ENCODE measurements at regions not wholly inside any gene's neighbourhood (a gene's known extent, or its start where the extent isn't known, plus 50 kb on each side); places are given as distances from the start of the nearest gene placed in this dataset.

- no peak for TF ChIP-seq CTCF (IDR thresholded peaks at IDR 0.05; ENCODE audit: insufficient read depth, low read length)
- no peak for TF ChIP-seq POLR2AphosphoS5 (IDR thresholded peaks at IDR 0.05; ENCODE audit: low read depth)
These were observed 78.3 kb upstream of the RGMA start for GRCh38 chr15:93167291-93167690.

All from HL-60 (cell line).